ENCODE measurements at regions not wholly inside any gene's neighbourhood (a gene's known extent, or its start where the extent isn't known, plus 50 kb on each side); places are given as distances from the start of the nearest gene placed in this dataset.

GRCh38 chr2:57753636-57754035 lies 293.0 kb upstream of the VRK2 start:
- 74 to 82% methylated on average over 1 of the region's 1 CpG for WGBS, 2 experiments (ENCODE audit: low coverage in 1 of 2, low lambda C conversion rate in 2 of 2, missing lambda C conversion rate in 2 of 2)
- no peaks in the 10 kb centered on the region for H3K9me3 ChIP-seq (ENCODE audit: low read depth)
- H3K27ac ChIP-seq = no peak overlapping the region
- no peak for TF ChIP-seq EZH2 (IDR thresholded peaks at IDR 0.05; ENCODE audit: insufficient read depth, poor library complexity, severe bottlenecking)
- TF ChIP-seq EZH2phosphoT487 (IDR thresholded peaks at IDR 0.05; ENCODE audit: insufficient read depth, low read depth) = no peak
- H2AFZ ChIP-seq = no peak overlapping the region
- H3K27me3 ChIP-seq (replicated peaks; ENCODE audit: insufficient read depth) = no peaks in the 10 kb centered on the region; the same call in 1 of the 2 replicates
- no peak overlapping the region for H3K9ac ChIP-seq
- no peaks in the 10 kb centered on the region for H3F3A ChIP-seq (ENCODE audit: insufficient read depth)
- H3K79me2 ChIP-seq (ENCODE audit: insufficient read depth) = no peaks in the 10 kb centered on the region
- H3K9me2 ChIP-seq (ENCODE audit: insufficient read depth) = no peaks in the 10 kb centered on the region
- no peak overlapping the region for H3K4me3 ChIP-seq
- no peaks in the 10 kb centered on the region for H4K20me1 ChIP-seq (ENCODE audit: insufficient read depth)
- in situ Hi-C loops (cut with MboI) = no loop called here
- H3K36me3 ChIP-seq (ENCODE audit: low read depth) = no peaks in the 10 kb centered on the region
- no peaks in the 10 kb centered on the region for H3K4me1 ChIP-seq (ENCODE audit: insufficient read depth)
- no peak for DNase-seq
- no peak overlapping the region for H3K4me2 ChIP-seq (ENCODE audit: unreplicated experiment)

DNA sequence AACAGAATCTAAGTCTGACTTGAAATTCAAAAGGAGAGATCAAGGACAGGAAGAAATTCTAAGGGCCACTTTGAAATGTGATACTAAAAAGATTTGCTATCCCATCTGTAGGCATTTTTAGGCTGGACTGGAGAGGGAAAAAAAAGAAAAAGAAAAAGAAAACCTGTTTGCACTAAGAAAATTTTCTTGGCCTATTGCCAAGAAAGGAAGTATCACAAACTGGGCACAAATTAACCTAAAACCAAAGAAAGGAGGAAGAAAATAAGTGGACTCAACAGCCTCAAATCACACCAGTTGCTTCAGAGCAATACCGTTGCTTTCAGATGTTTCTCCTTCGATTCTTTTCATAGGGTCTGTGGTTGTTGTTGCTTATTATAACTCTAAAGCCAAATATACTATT lies 287.9 kb upstream of the VRK2 start:
- no peaks in the 10 kb centered on the region for H4K20me1 ChIP-seq (ENCODE audit: insufficient read depth)
- no peaks in the 10 kb centered on the region for H3K36me3 ChIP-seq (ENCODE audit: low read depth)
- H3F3A ChIP-seq (ENCODE audit: insufficient read depth) = no peaks in the 10 kb centered on the region
- H3K9ac ChIP-seq = no peak overlapping the region
- no peaks in the 10 kb centered on the region for H3K9me2 ChIP-seq (ENCODE audit: insufficient read depth)
- H3K4me3 ChIP-seq = no peak overlapping the region
- no peaks in the 10 kb centered on the region for H3K79me2 ChIP-seq (ENCODE audit: insufficient read depth)
- H3K27ac ChIP-seq = no peak overlapping the region
- WGBS, 2 experiments (ENCODE audit: low coverage in 1 of 2, low lambda C conversion rate in 2 of 2, missing lambda C conversion rate in 2 of 2) = 26 to 27% methylated on average over 2 of the region's 2 CpGs
- in situ Hi-C loops (cut with MboI) = no loop called here
- TF ChIP-seq EZH2phosphoT487 (IDR thresholded peaks at IDR 0.05; ENCODE audit: insufficient read depth, low read depth) = no peak
- TF ChIP-seq EZH2 (IDR thresholded peaks at IDR 0.05; ENCODE audit: insufficient read depth, poor library complexity, severe bottlenecking) = no peak
- H3K4me2 ChIP-seq (ENCODE audit: unreplicated experiment) = no peak overlapping the region
- H3K27me3 ChIP-seq (replicated peaks; ENCODE audit: insufficient read depth) = no peaks in the 10 kb centered on the region
- H3K9me3 ChIP-seq (ENCODE audit: low read depth) = no peaks in the 10 kb centered on the region
- peaks cover 4% of the 10 kb centered on the region; the same call in 1 of the 2 replicates for H3K4me1 ChIP-seq (ENCODE audit: insufficient read depth)
- no peak for DNase-seq
- no peak overlapping the region for H2AFZ ChIP-seq

DNA sequence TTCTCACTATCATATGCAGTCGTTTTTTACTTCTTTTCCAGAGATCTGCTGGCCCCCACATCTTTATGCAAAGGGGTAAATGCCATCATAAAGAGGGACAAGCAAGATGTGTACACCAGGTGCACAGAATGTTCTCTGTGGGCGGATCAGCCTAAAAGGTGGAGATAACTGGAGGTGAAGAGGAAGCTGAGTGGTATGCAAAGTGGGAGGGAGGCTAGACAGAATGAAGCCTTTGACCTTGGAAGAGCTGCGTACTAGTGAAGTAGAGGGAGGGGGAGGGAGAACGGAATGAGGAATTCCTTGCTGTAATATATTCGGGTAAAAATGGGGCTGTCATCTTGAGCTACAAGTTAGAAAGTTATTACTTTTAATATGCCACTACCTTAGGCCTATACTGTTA lies 287.5 kb upstream of the VRK2 start:
- WGBS, 2 experiments (ENCODE audit: low coverage in 1 of 2, low lambda C conversion rate in 2 of 2, missing lambda C conversion rate in 2 of 2) = 34 to 47% methylated on average over 5 of the region's 5 CpGs
- H2AFZ ChIP-seq = peak overlapping the region; percentile 94; the same call in 1 of the 2 replicates
- H3K9me3 ChIP-seq (ENCODE audit: low read depth) = no peaks in the 10 kb centered on the region
- no peak for DNase-seq
- H3F3A ChIP-seq (ENCODE audit: insufficient read depth) = no peaks in the 10 kb centered on the region
- no peak for TF ChIP-seq EZH2 (IDR thresholded peaks at IDR 0.05; ENCODE audit: insufficient read depth, poor library complexity, severe bottlenecking)
- no peak for TF ChIP-seq EZH2phosphoT487 (IDR thresholded peaks at IDR 0.05; ENCODE audit: insufficient read depth, low read depth)
- no peaks in the 10 kb centered on the region for H3K36me3 ChIP-seq (ENCODE audit: low read depth)
- peak overlapping the region; percentile 91 for H3K4me2 ChIP-seq (ENCODE audit: unreplicated experiment)
- H3K27me3 ChIP-seq (replicated peaks; ENCODE audit: insufficient read depth) = no peaks in the 10 kb centered on the region
- no peaks in the 10 kb centered on the region for H3K79me2 ChIP-seq (ENCODE audit: insufficient read depth)
- H3K9me2 ChIP-seq (ENCODE audit: insufficient read depth) = no peaks in the 10 kb centered on the region
- no peaks in the 10 kb centered on the region for H4K20me1 ChIP-seq (ENCODE audit: insufficient read depth)
- no peak overlapping the region for H3K27ac ChIP-seq
- peak overlapping the region; percentile 72; the same call in 1 of the 2 replicates for H3K9ac ChIP-seq
- in situ Hi-C loops (cut with MboI) = no loop called here
- H3K4me1 ChIP-seq (ENCODE audit: insufficient read depth) = peaks cover 4% of the 10 kb centered on the region; the same call in 1 of the 2 replicates
- no peak overlapping the region; the same call in 1 of the 2 replicates for H3K4me3 ChIP-seq

DNA sequence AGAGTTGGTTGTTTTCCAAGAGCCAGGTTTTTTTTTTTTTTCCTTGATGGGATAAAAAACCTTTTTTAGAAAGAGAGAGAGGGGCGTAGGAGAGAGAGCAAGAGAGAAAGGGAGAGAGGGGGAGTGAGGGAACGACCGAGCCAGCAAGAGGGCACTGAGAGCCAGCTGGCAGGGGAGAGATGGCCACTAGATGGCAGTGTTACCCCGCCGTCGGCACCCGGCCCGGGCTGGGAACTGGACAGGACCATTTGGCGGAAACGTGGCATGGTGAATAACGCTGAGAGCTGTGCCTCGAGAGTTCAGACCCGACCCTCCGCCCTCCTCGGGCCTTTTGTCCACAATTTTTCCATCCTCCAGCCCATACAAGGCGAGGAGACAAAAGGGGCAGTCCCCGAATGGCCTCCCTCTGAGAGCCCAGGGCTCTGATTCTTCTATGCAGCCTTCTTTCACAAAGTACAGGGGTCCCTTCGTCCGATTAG lies 286.7 kb upstream of the VRK2 start:
- 3 to 5% methylated on average over 19 of the region's 19 CpGs for WGBS, 2 experiments (ENCODE audit: low coverage in 1 of 2, low lambda C conversion rate in 2 of 2, missing lambda C conversion rate in 2 of 2)
- Histone ChIP-seq H3F3A (ENCODE audit: insufficient read depth) (no peaks in the 10 kb centered on the region), H3K4me1 (ENCODE audit: insufficient read depth) (peaks cover 4% of the 10 kb centered on the region; the same call in 1 of the 2 replicates), H3K9me2 (ENCODE audit: insufficient read depth) (no peaks in the 10 kb centered on the region), H4K20me1 (ENCODE audit: insufficient read depth) (no peaks in the 10 kb centered on the region), H3K27ac (no peak overlapping the region), H3K4me2 (ENCODE audit: unreplicated experiment) (peak overlapping the region; percentile 91), H3K79me2 (ENCODE audit: insufficient read depth) (no peaks in the 10 kb centered on the region), H3K4me3 (peak overlapping the region; percentile 67), H3K27me3 (replicated peaks; ENCODE audit: insufficient read depth) (no peaks in the 10 kb centered on the region), H2AFZ (peak overlapping the region; percentile 94), H3K9me3 (ENCODE audit: low read depth) (no peaks in the 10 kb centered on the region), H3K9ac (peak overlapping the region; percentile 72), H3K36me3 (ENCODE audit: low read depth) (no peaks in the 10 kb centered on the region)
- TF ChIP-seq EZH2 (IDR thresholded peaks at IDR 0.05; ENCODE audit: insufficient read depth, poor library complexity, severe bottlenecking) (no peak), EZH2phosphoT487 (IDR thresholded peaks at IDR 0.05; ENCODE audit: insufficient read depth, low read depth) (no peak)
- in situ Hi-C loops (cut with MboI) = no loop called here
- peak; percentile 88 for DNase-seq

Measured in GM23248 (cell line).